ENCODE measurements at regions not wholly inside any gene's neighbourhood (a gene's known extent, or its start where the extent isn't known, plus 50 kb on each side); places are given as distances from the start of the nearest gene placed in this dataset.

- intact Hi-C loops (cut with micrococcal nuclease; ENCODE audit: unreplicated experiment), result no loop called here
- Histone ChIP-seq H3K9me3 (ENCODE audit: low read length) (no peaks in the 10 kb centered on the region), H3K36me3 (ENCODE audit: insufficient read depth, low read length) (no peaks in the 10 kb centered on the region), H2AFZ (ENCODE audit: low read length) (no peak overlapping the region), H3K4me3 (ENCODE audit: low read depth, low read length, poor library complexity, severe bottlenecking) (no peak overlapping the region), H3K9me2 (ENCODE audit: insufficient read depth, low read length) (no peaks in the 10 kb centered on the region), H3K79me2 (ENCODE audit: insufficient read depth, low read depth, low read length) (no peaks in the 10 kb centered on the region), H4K20me1 (ENCODE audit: insufficient read depth, low read length) (no peaks in the 10 kb centered on the region), H3K27ac (ENCODE audit: low read depth, low read length, poor library complexity, severe bottlenecking) (no peak overlapping the region), H3K4me2 (ENCODE audit: low read length) (no peak overlapping the region), H3K4me1 (ENCODE audit: insufficient read depth, low read length, poor library complexity, severe bottlenecking) (no peaks in the 10 kb centered on the region)
- DNase-seq (ENCODE audit: low spot score), result no peak
- CTCF ChIA-PET (ENCODE audit: unreplicated experiment), result no interaction called here
- no TSS peak for BruUV-seq (replicated peaks)
- TF ChIP-seq, protein P1, sequence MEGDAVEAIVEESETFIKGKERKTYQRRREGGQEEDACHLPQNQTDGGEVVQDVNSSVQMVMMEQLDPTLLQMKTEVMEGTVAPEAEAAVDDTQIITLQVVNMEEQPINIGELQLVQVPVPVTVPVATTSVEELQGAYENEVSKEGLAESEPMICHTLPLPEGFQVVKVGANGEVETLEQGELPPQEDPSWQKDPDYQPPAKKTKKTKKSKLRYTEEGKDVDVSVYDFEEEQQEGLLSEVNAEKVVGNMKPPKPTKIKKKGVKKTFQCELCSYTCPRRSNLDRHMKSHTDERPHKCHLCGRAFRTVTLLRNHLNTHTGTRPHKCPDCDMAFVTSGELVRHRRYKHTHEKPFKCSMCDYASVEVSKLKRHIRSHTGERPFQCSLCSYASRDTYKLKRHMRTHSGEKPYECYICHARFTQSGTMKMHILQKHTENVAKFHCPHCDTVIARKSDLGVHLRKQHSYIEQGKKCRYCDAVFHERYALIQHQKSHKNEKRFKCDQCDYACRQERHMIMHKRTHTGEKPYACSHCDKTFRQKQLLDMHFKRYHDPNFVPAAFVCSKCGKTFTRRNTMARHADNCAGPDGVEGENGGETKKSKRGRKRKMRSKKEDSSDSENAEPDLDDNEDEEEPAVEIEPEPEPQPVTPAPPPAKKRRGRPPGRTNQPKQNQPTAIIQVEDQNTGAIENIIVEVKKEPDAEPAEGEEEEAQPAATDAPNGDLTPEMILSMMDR (conservative IDR thresholded peaks at IDR 0.05; ENCODE audit: low read length), result 0 out of 2 replicates have a peak, but pooled peaks have one; percentile 21
- no peak for TF ChIP-seq EZH2phosphoT487 (IDR thresholded peaks at IDR 0.05; ENCODE audit: borderline replicate concordance, low read depth, low read length)
- POLR2A ChIA-PET, result no interaction called here
These were observed 100.9 kb upstream of the IGFBP7 start for GRCh38 chr4:57211131-57211530.

DNA sequence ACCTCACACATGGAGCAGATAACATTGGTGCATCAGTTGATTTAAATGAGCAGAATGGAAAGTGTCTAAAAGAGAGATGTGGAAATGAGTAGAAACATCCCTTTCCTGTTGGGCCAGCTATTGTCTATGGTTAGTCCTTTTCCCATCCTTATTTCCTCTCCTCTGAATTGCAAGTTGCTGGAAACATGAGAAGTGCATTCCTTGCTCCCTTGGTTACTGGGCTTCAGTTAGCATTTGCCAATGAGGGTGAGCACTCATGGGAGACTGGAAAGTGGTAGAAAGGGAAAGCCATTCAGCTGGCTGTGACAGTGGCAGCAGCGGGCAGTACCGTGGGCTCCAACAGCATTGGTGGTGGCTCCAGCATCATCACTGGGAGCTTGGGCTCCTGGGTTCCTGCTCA lies 96.0 kb upstream of the IGFBP7 start:
- no peak for DNase-seq (ENCODE audit: low spot score)
- ChIA-PET CTCF (ENCODE audit: unreplicated experiment) (no interaction called here), POLR2A (no interaction called here)
- Histone ChIP-seq H3K4me1 (ENCODE audit: insufficient read depth, low read length, poor library complexity, severe bottlenecking) (no peaks in the 10 kb centered on the region), H3K36me3 (ENCODE audit: insufficient read depth, low read length) (no peaks in the 10 kb centered on the region), H3K9me3 (ENCODE audit: low read length) (no peaks in the 10 kb centered on the region), H3K4me2 (ENCODE audit: low read length) (no peak overlapping the region), H2AFZ (ENCODE audit: low read length) (no peak overlapping the region), H3K9me2 (ENCODE audit: insufficient read depth, low read length) (no peaks in the 10 kb centered on the region), H3K79me2 (ENCODE audit: insufficient read depth, low read depth, low read length) (no peaks in the 10 kb centered on the region), H4K20me1 (ENCODE audit: insufficient read depth, low read length) (no peaks in the 10 kb centered on the region), H3K4me3 (ENCODE audit: low read depth, low read length, poor library complexity, severe bottlenecking) (no peak overlapping the region), H3K27ac (ENCODE audit: low read depth, low read length, poor library complexity, severe bottlenecking) (no peak overlapping the region)
- no TSS peak for BruUV-seq (replicated peaks)
- TF ChIP-seq EZH2phosphoT487 (IDR thresholded peaks at IDR 0.05; ENCODE audit: borderline replicate concordance, low read depth, low read length), result no peak
- TF ChIP-seq, protein P1 (conservative IDR thresholded peaks at IDR 0.05; ENCODE audit: low read length), result no peak
- intact Hi-C loops (cut with micrococcal nuclease; ENCODE audit: unreplicated experiment), result no loop called here

- ChIA-PET POLR2A (no interaction called here), CTCF (ENCODE audit: unreplicated experiment) (no interaction called here)
- no peaks in the 10 kb centered on the region for H4K20me1 ChIP-seq (ENCODE audit: insufficient read depth, low read length)
- H2AFZ ChIP-seq (ENCODE audit: low read length), result no peak overlapping the region
- no peaks in the 10 kb centered on the region for H3K4me1 ChIP-seq (ENCODE audit: insufficient read depth, low read length, poor library complexity, severe bottlenecking)
- TF ChIP-seq EZH2phosphoT487 (IDR thresholded peaks at IDR 0.05; ENCODE audit: borderline replicate concordance, low read depth, low read length), result no peak
- TF ChIP-seq, protein P1 (conservative IDR thresholded peaks at IDR 0.05; ENCODE audit: low read length), result no peak
- no TSS peak for BruUV-seq (replicated peaks)
- no peaks in the 10 kb centered on the region for H3K36me3 ChIP-seq (ENCODE audit: insufficient read depth, low read length)
- no peaks in the 10 kb centered on the region for H3K9me3 ChIP-seq (ENCODE audit: low read length)
- intact Hi-C loops (cut with micrococcal nuclease; ENCODE audit: unreplicated experiment), result no loop called here
- H3K9me2 ChIP-seq (ENCODE audit: insufficient read depth, low read length), result no peaks in the 10 kb centered on the region
- no peak for DNase-seq (ENCODE audit: low spot score)
- H3K4me3 ChIP-seq (ENCODE audit: low read depth, low read length, poor library complexity, severe bottlenecking), result no peak overlapping the region
- H3K27ac ChIP-seq (ENCODE audit: low read depth, low read length, poor library complexity, severe bottlenecking), result no peak overlapping the region
- no peaks in the 10 kb centered on the region for H3K79me2 ChIP-seq (ENCODE audit: insufficient read depth, low read depth, low read length)
- no peak overlapping the region for H3K4me2 ChIP-seq (ENCODE audit: low read length)
These were observed 95.4 kb upstream of the IGFBP7 start for GRCh38 chr4:57205580-57205979.
